NCI-H2227 treated with DMSO at 0.1 percent for 48 hours (cell line): ENCODE measurements at regions not wholly inside any gene's neighbourhood (a gene's known extent, or its start where the extent isn't known, plus 50 kb on each side); places are given as distances from the start of the nearest gene placed in this dataset.
A peak's percentile ranks its signal among the peaks of the same experiment; 100 is the strongest.
"Not testable (repeated sequence)": the region's sequence is repeated elsewhere in the genome, so short reads cannot be mapped to it uniquely, and the experiment has no call there.

Experiments
- DNase-seq: peaks from one replicate; lab custom pipeline; 2025; lab: John Stamatoyannopoulos, UW

- DNase-seq = no peak
Observed at GRCh38 chr1:189022015-189022414, 1455.6 kb downstream of the BRINP3 start.

GRCh38 chr1:189027512-189027911 lies 1450.2 kb downstream of the BRINP3 start:
- DNase-seq = no peak

GRCh38 chr1:189033169-189033568 lies 1444.5 kb downstream of the BRINP3 start:
- DNase-seq = no peak

GRCh38 chr1:189036628-189037027 lies 1441.0 kb downstream of the BRINP3 start:
- DNase-seq = no peak

- no peak for DNase-seq
Observed at GRCh38 chr1:189046127-189046526, 1431.5 kb downstream of the BRINP3 start.

- DNase-seq = no peak
Observed at GRCh38 chr1:189084811-189085210, 1392.9 kb downstream of the BRINP3 start.

GRCh38 chr1:189103956-189104355 lies 1373.7 kb downstream of the BRINP3 start:
- DNase-seq = no peak

- DNase-seq = no peak
Observed at GRCh38 chr1:189117072-189117770, 1360.4 kb downstream of the BRINP3 start.

- no peak for DNase-seq
Observed at GRCh38 chr1:189121941-189122340, 1355.7 kb downstream of the BRINP3 start.

- no peak for DNase-seq
Observed at GRCh38 chr1:189125694-189126093, 1352.0 kb downstream of the BRINP3 start.

GRCh38 chr1:189131576-189131975 lies 1346.1 kb downstream of the BRINP3 start:
- DNase-seq = no peak

GRCh38 chr1:189139748-189140147 lies 1337.9 kb downstream of the BRINP3 start:
- not testable (repeated sequence) for DNase-seq

- DNase-seq = no peak
Observed at GRCh38 chr1:189141056-189141455, 1336.6 kb downstream of the BRINP3 start.

- no peak for DNase-seq
Observed at GRCh38 chr1:189149547-189150375, 1327.9 kb downstream of the BRINP3 start.

- DNase-seq = no peak
Observed at GRCh38 chr1:189150624-189151023, 1327.0 kb downstream of the BRINP3 start.

- DNase-seq = no peak
Observed at GRCh38 chr1:189151361-189151760, 1326.3 kb downstream of the BRINP3 start.

- DNase-seq = no peak
Observed at GRCh38 chr1:189152685-189153084, 1325.0 kb downstream of the BRINP3 start.

GRCh38 chr1:189158155-189158554 lies 1319.5 kb downstream of the BRINP3 start:
- DNase-seq = no peak

GRCh38 chr1:189175889-189176288 lies 1301.8 kb downstream of the BRINP3 start:
- peak; percentile 14 for DNase-seq

- no peak for DNase-seq
Observed at GRCh38 chr1:189180057-189180456, 1297.6 kb downstream of the BRINP3 start.

- DNase-seq = no peak
Observed at GRCh38 chr1:189185097-189185496, 1292.6 kb downstream of the BRINP3 start.

- DNase-seq = no peak
Observed at GRCh38 chr1:189192741-189193520, 1284.7 kb downstream of the BRINP3 start.

- DNase-seq = no peak
Observed at GRCh38 chr1:189205863-189206262, 1271.8 kb downstream of the BRINP3 start.
